H1 (cell line): ENCODE measurements at regions not wholly inside any gene's neighbourhood (a gene's known extent, or its start where the extent isn't known, plus 50 kb on each side); places are given as distances from the start of the nearest gene placed in this dataset.

Experiments used
- CTCF ChIA-PET: fragments of 300-600 bp; sonication (Branson Sonifier 250); formaldehyde crosslinking; loops from one replicate; lab custom pipeline; 2021; ENCODE audit not compliant: partially characterized antibody; lab: Charles Lee
- POLR2A ChIA-PET: fragments of 300-600 bp; sonication (Branson Sonifier 250); formaldehyde crosslinking; loops from one replicate; lab custom pipeline; 2021; ENCODE audit warnings: inconsistent platforms; ENCODE audit not compliant: partially characterized antibody; lab: Charles Lee
- DNase-seq, 2 experiments: peaks; one replicate each; pipeline versions ENCODE4 v3.0.0 to v3.0.0-alpha.2; 2010 to 2022; ENCODE audit warnings: low spot score in 2 of 2, low read depth in 1 of 2, mixed read lengths in 1 of 2
- FAIRE-seq: peaks from 2 replicates; lab custom pipeline; 2011; peaks lifted over from hg19 to GRCh38; lab: Jason Lieb, UNC
- H2AFZ ChIP-seq: 2 replicates; pipeline ENCODE4 v1.8.1; 2012; ENCODE audit warnings: low read length, inconsistent platforms
- H2AK5ac ChIP-seq: 2 replicates; pipeline ENCODE4 v1.6.1; 2013; ENCODE audit warnings: low read depth, low read length
- H2BK120ac ChIP-seq: replicated peaks from 2 replicates; pipeline ENCODE3; 2013; ENCODE audit warnings: low read depth, low read length, inconsistent platforms
- H2BK12ac ChIP-seq: 2 replicates; pipeline ENCODE4 v1.6.1; 2013; ENCODE audit warnings: low read depth, low read length
- H2BK15ac ChIP-seq: 2 replicates; pipeline ENCODE4 v1.6.1; 2013; ENCODE audit warnings: low read length
- H2BK20ac ChIP-seq: 2 replicates; pipeline ENCODE4 v1.6.1; 2013; ENCODE audit warnings: low read length
- H2BK5ac ChIP-seq: 2 replicates; pipeline ENCODE4 v1.6.1; 2013; ENCODE audit warnings: low read depth, low read length
- H3K14ac ChIP-seq: 2 replicates; pipeline ENCODE4 v1.6.1; 2013; ENCODE audit warnings: inconsistent platforms; ENCODE audit not compliant: insufficient read length
- H3K18ac ChIP-seq: 2 replicates; pipeline ENCODE4 v1.6.1; 2013; ENCODE audit warnings: low read length; ENCODE audit errors: extremely low read depth
- H3K23ac ChIP-seq: 2 replicates; pipeline ENCODE4 v1.6.1; 2013; ENCODE audit warnings: inconsistent platforms; ENCODE audit not compliant: insufficient read length
- H3K23me2 ChIP-seq: 2 replicates; pipeline ENCODE4 v1.6.1; 2013; ENCODE audit warnings: low read depth, low read length
- H3K27ac ChIP-seq: 2 replicates; pipeline ENCODE4 v1.6.1; 2011; ENCODE audit warnings: low read depth, low read length, inconsistent platforms
- H3K27me3 ChIP-seq, 4 experiments: replicated peaks in 1 of 4; 1 replicate in 1 of 4; 2 replicates in 3 of 4; pipeline versions ENCODE4 v1.6.1 to v1.8.1; 2011 to 2013; ENCODE audit warnings: low read length in 3 of 4, mild to moderate bottlenecking in 3 of 4, inconsistent platforms in 2 of 4, mixed read lengths in 2 of 4, moderate library complexity in 1 of 4; ENCODE audit not compliant: control insufficient read depth in 3 of 4, insufficient read depth in 3 of 4; ENCODE audit errors: extremely low read depth in 1 of 4
- H3K36me3 ChIP-seq, 4 experiments: 2 replicates each; pipeline versions ENCODE4 v1.6.1 to v1.8.1; 2011 to 2013; ENCODE audit warnings: mild to moderate bottlenecking in 4 of 4, low read length in 3 of 4, moderate library complexity in 2 of 4, control low read depth in 1 of 4, inconsistent platforms in 1 of 4; ENCODE audit not compliant: insufficient read depth in 4 of 4, control insufficient read depth in 2 of 4
- H3K4ac ChIP-seq: replicated peaks from 2 replicates; pipeline ENCODE3; 2013; ENCODE audit warnings: low read length, low read depth, mixed read lengths, inconsistent platforms; ENCODE audit not compliant: insufficient read length
- H3K4me1 ChIP-seq, 4 experiments: replicated peaks in 1 of 4; 1 replicate in 1 of 4; 2 replicates in 3 of 4; pipeline versions ENCODE4 v1.6.1 to v1.8.1; 2011 to 2013; ENCODE audit warnings: low read length in 3 of 4, inconsistent platforms in 2 of 4, mixed read lengths in 1 of 4; ENCODE audit not compliant: insufficient read depth in 4 of 4, control insufficient read depth in 3 of 4
- H3K4me2 ChIP-seq, 2 experiments: 2 replicates each; pipeline versions ENCODE4 v1.6.1 to v1.8.1; 2011 to 2013; ENCODE audit warnings: low read depth in 2 of 2, low read length in 2 of 2, control low read depth in 1 of 2, inconsistent platforms in 1 of 2, mild to moderate bottlenecking in 1 of 2; ENCODE audit not compliant: insufficient read depth in 1 of 2
- H3K4me3 ChIP-seq, 4 experiments: fragments of 200-600, 300-600 bp in 1 of 4; sonication (generic), shearing (Covaris generic), sonication (Bioruptor Twin) in 1 of 4; 2 replicates each; pipeline versions ENCODE4 v1.5.1 to v1.8.1; 2011 to 2016; ENCODE audit warnings: low read length in 4 of 4, low read depth in 3 of 4, control low read depth in 2 of 4, inconsistent platforms in 2 of 4, mild to moderate bottlenecking in 2 of 4, mixed read lengths in 1 of 4, moderate library complexity in 1 of 4; ENCODE audit not compliant: insufficient read depth in 2 of 4; ENCODE audit errors: extremely low read depth in 1 of 4
- H3K56ac ChIP-seq: replicated peaks from 2 replicates; pipeline ENCODE3; 2013; ENCODE audit warnings: low read depth, mild to moderate bottlenecking, mixed read lengths, low read length, inconsistent platforms; ENCODE audit not compliant: insufficient read length
- H3K79me1 ChIP-seq: 2 replicates; pipeline ENCODE4 v1.6.1; 2013; ENCODE audit warnings: low read depth, low read length, control low read depth
- H3K79me2 ChIP-seq, 2 experiments: 2 replicates each; pipeline versions ENCODE4 v1.6.1 to v1.8.1; 2012 to 2013; ENCODE audit warnings: low read length in 2 of 2, mild to moderate bottlenecking in 2 of 2, inconsistent platforms in 1 of 2; ENCODE audit not compliant: insufficient read depth in 2 of 2, control insufficient read depth in 1 of 2
- H3K9ac ChIP-seq, 4 experiments: replicated peaks in 1 of 4; 1 replicate in 1 of 4; 2 replicates in 3 of 4; pipeline versions ENCODE4 v1.6.1 to v1.8.1; 2011 to 2013; ENCODE audit warnings: low read depth in 3 of 4, low read length in 3 of 4, control low read depth in 2 of 4, mild to moderate bottlenecking in 2 of 4, moderate library complexity in 2 of 4, inconsistent platforms in 1 of 4; ENCODE audit errors: extremely low read depth in 1 of 4
- H3K9me3 ChIP-seq, 2 experiments: 2 replicates each; pipeline versions ENCODE4 v1.6.1 to v1.8.1; 2012 to 2013; ENCODE audit warnings: mild to moderate bottlenecking in 2 of 2, moderate library complexity in 2 of 2, control low read depth in 1 of 2, inconsistent platforms in 1 of 2, low read depth in 1 of 2, low read length in 1 of 2, mixed read lengths in 1 of 2; ENCODE audit not compliant: insufficient read depth in 2 of 2
- H4K20me1 ChIP-seq, 2 experiments: replicated peaks in 1 of 2; 2 replicates each; pipeline versions ENCODE3 to v1.8.1; 2011 to 2013; ENCODE audit warnings: inconsistent platforms in 2 of 2, low read length in 2 of 2, mild to moderate bottlenecking in 1 of 2; ENCODE audit not compliant: insufficient read depth in 2 of 2, control insufficient read depth in 1 of 2
- H4K5ac ChIP-seq: 2 replicates; pipeline ENCODE4 v1.6.1; 2013; ENCODE audit warnings: low read length, low read depth, mixed read lengths, inconsistent platforms; ENCODE audit not compliant: insufficient read length
- H4K8ac ChIP-seq: 2 replicates; pipeline ENCODE4 v1.8.0; 2013; ENCODE audit warnings: mild to moderate bottlenecking, moderate library complexity, low read length, inconsistent platforms; ENCODE audit not compliant: insufficient read depth; ENCODE audit errors: extremely low read depth
- H4K91ac ChIP-seq: replicated peaks from 2 replicates; pipeline ENCODE3; 2013; ENCODE audit warnings: low read length, mixed read lengths, inconsistent platforms; ENCODE audit not compliant: insufficient read length
- POU5F1 ChIP-seq: IDR thresholded peaks from 2 replicates; pipeline ENCODE4 v1.6.1; 2011; ENCODE audit warnings: low read depth, mild to moderate bottlenecking, low read length, moderate library complexity
- ZNF274 ChIP-seq: IDR thresholded peaks from 2 replicates; pipeline ENCODE4 v1.7.0; 2012; ENCODE audit warnings: low read length, borderline replicate concordance; ENCODE audit errors: extremely low read depth
- WGBS, 2 experiments: shearing (Covaris generic) in 1 of 2; methylation state at CpG; one replicate each; pipeline versions ENCODE4 v1.1.6 to v1.1.7; 2013 to 2015; ENCODE audit warnings: low lambda C conversion rate in 2 of 2, mixed read lengths in 2 of 2, inconsistent platforms in 1 of 2, low coverage in 1 of 2, missing lambda C conversion rate in 1 of 2; ENCODE audit not compliant: insufficient replicate concordance in 2 of 2, insufficient coverage in 1 of 2, insufficient read length in 1 of 2; ENCODE audit errors: extremely low coverage in 1 of 2, missing lambda C conversion rate in 1 of 2; 5-methylcytosine and 5-hydroxymethylcytosine counted together
- TF ChIP-seq, protein P1 (sequence below): IDR thresholded peaks from 2 replicates; pipeline ENCODE4 v1.6.1; 2011; ENCODE audit warnings: low read length, improper control_type of control experiment

DNA sequence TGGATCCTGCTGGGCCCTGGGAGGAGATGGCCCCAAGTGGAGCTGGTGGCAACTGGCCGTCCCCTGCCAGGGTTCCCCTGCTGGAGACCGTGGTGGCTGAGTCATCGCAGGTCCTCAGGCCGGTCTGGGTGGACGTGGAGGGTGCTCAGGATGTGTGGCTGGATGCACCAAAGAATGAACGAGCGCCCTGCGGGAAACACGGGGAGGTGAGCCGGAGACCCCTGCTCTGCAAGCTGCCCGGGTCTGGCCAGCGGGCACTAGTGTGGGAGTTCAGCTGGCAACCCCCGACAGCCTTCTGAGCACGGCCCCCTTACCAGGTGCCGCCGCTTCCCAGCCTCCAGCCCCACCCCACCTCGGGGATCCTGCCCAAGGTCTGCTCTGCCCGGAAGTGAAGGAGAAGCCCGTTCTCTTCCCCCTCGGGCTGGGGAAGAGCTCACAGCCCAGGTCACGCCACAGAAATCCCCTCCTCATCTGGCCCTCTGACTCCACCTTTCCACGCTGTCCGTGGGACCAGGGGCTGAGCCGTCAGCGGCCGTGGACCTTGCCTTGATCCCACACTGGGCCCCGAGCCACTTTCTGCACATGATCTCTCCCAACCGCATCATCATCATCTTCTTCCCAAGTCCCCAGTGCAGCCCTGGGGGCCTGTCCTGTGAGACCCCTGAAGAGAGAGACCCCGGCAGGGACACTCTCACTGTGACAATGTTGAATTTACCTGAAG, 165.5 kb downstream of the KIF26A start:
- Histone ChIP-seq H3K4me1 (peaks cover 0 to 2% (median 0%) of the 10 kb centered on the region in 4 experiments; a peak in 2 of 7 replicates), H3K4me3 (no peak overlapping the region), H3K4ac (no peak overlapping the region), H2BK15ac (peak overlapping the region; percentile 61; the same call in 1 of the 2 replicates), H3K14ac (no peak overlapping the region), H3K23ac (no peak overlapping the region), H2BK12ac (0 out of 2 replicates have a peak overlapping the region, but pooled peaks have one; percentile 39), H4K91ac (no peak overlapping the region), H4K5ac (no peak overlapping the region), H2AFZ (no peak overlapping the region), H3K4me2 (no peak overlapping the region), H3K18ac (no peak overlapping the region), H3K56ac (no peak overlapping the region), H3K36me3 (no peaks in the 10 kb centered on the region), H4K20me1 (peaks cover 0 to 2% of the 10 kb centered on the region in 2 experiments), H4K8ac (no peak overlapping the region), H3K27ac (no peak overlapping the region), H3K27me3 (no peaks in the 10 kb centered on the region), H3K9ac (no peak overlapping the region)
- FAIRE-seq (no peak), DNase-seq (no peak)
- 94% methylated on average over 17 of the region's 29 CpGs; no CpG with 5 or more reads in 1 of the 2 experiments for WGBS, 2 experiments
- TF ChIP-seq POU5F1 (no peak), ZNF274 (no peak)
- TF ChIP-seq, protein P1, sequence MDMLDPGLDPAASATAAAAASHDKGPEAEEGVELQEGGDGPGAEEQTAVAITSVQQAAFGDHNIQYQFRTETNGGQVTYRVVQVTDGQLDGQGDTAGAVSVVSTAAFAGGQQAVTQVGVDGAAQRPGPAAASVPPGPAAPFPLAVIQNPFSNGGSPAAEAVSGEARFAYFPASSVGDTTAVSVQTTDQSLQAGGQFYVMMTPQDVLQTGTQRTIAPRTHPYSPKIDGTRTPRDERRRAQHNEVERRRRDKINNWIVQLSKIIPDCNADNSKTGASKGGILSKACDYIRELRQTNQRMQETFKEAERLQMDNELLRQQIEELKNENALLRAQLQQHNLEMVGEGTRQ: no peak
- TF ChIP-seq, all 59 proteins: peak for 0
- Histone ChIP-seq H3K79me2 (no peaks in the 10 kb centered on the region), H2BK120ac (no peak overlapping the region), H3K79me1 (no peaks in the 10 kb centered on the region), H2BK5ac (no peak overlapping the region), H3K9me3 (no peaks in the 10 kb centered on the region; a peak in 1 of 4 replicates), H3K23me2 (peaks cover 5% of the 10 kb centered on the region; the same call in 1 of the 2 replicates), H2BK20ac (no peak overlapping the region), H2AK5ac (no peak overlapping the region)
- ChIA-PET POLR2A (no interaction called here), CTCF (interaction anchor here (0.8 to 2.2 kb wide), 4 partner anchors 9 to 178 kb away, joined by 3 to 4 read pairs (median 3); no protein-coding TSS in a partner anchor)
